HCT116 (cell line): ENCODE measurements at regions not wholly inside any gene's neighbourhood (a gene's known extent, or its start where the extent isn't known, plus 50 kb on each side); places are given as distances from the start of the nearest gene placed in this dataset.

Source experiments
- ATAC-seq: fragments of 200-7000 bp; cut with Tn5 transposase; 2 replicates; pipeline ENCODE4 v1.9.1; 2020; ENCODE audit warnings: mild to moderate bottlenecking, moderate library complexity
- BruUV-seq: library from RNA; stranded (reverse); fragments of 400-500 nt; replicated peaks from 2 replicates; lab custom pipeline; 2021; lab: Mats Ljungman, UMichigan
- CTCF ChIA-PET: fragments of 300-600 bp; sonication (Branson Sonifier 250); formaldehyde crosslinking; loops from one replicate; lab custom pipeline; 2021; ENCODE audit warnings: antibody characterized with exemption; lab: Charles Lee
- POLR2A ChIA-PET: fragments of 300-600, 350-600 bp; sonication (Branson Sonifier 250); formaldehyde crosslinking; loops from one replicate; lab custom pipeline; 2021; ENCODE audit warnings: antibody characterized with exemption; lab: Charles Lee
- RAD21 ChIA-PET, 2 experiments: fragments of 300-600 bp; sonication (Branson Sonifier 250); formaldehyde crosslinking; loops; one replicate each; lab custom pipeline; 2023; ENCODE audit warnings: low total read pairs in 2 of 2; ENCODE audit not compliant: uncharacterized antibody in 2 of 2, unreplicated experiment in 2 of 2, low non-redundant PET in 1 of 2; lab: Charles Lee
- DNase-seq: peaks from one replicate; pipeline ENCODE4 v3.0.0-alpha.2; 2010; ENCODE audit warnings: low read depth, low spot score
- H2AFZ ChIP-seq: fragments of 200-600 bp; shearing (Covaris generic), sonication (generic); 2 replicates; pipeline ENCODE4 v1.6.1; 2017; ENCODE audit warnings: low read depth, mixed run types, mixed read lengths, antibody characterized with exemption, low read length; ENCODE audit not compliant: poor library complexity, severe bottlenecking
- H3K27ac ChIP-seq: 2 replicates; pipeline ENCODE4 v1.5.1; 2012; ENCODE audit warnings: low read depth, low read length
- H3K27me3 ChIP-seq: fragments of 200-600 bp; sonication (generic); 2 replicates; pipeline ENCODE4 v1.6.1; 2016; ENCODE audit warnings: mixed run types, low read length, mixed read lengths; ENCODE audit not compliant: insufficient read depth
- H3K36me3 ChIP-seq, 2 experiments: fragments of 200-500 bp in 1 of 2; fragments of 200-600 bp in 1 of 2; sonication (Bioruptor generic) in 1 of 2; sonication (generic) in 1 of 2; 2 replicates each; pipeline versions ENCODE4 v1.5.1 to v1.6.1; 2014 to 2016; ENCODE audit warnings: low read length in 2 of 2, inconsistent platforms in 1 of 2, mixed read lengths in 1 of 2, mixed run types in 1 of 2; ENCODE audit not compliant: insufficient read depth in 2 of 2, control insufficient read depth in 1 of 2
- H3K4me1 ChIP-seq, 2 experiments: fragments of 200-600 bp in 1 of 2; sonication (generic) in 1 of 2; 2 replicates each; pipeline versions ENCODE4 v1.5.1 to v1.6.1; 2012 to 2017; ENCODE audit warnings: low read length in 2 of 2, inconsistent platforms in 1 of 2, mild to moderate bottlenecking in 1 of 2, mixed read lengths in 1 of 2, mixed run types in 1 of 2, moderate library complexity in 1 of 2; ENCODE audit not compliant: insufficient read depth in 2 of 2, control insufficient read depth in 1 of 2
- H3K4me2 ChIP-seq: fragments of 200-600 bp; sonication (generic); 2 replicates; pipeline ENCODE4 v1.6.1; 2017; ENCODE audit warnings: mixed run types, low read length, mixed read lengths
- H3K4me3 ChIP-seq, 2 experiments: fragments of 200-600 bp in 1 of 2; sonication (generic) in 1 of 2; replicated peaks in 1 of 2; 2 replicates each; pipeline ENCODE4 v1.5.1; 2011 to 2016; ENCODE audit warnings: low read length in 2 of 2, control low read depth in 1 of 2, low read depth in 1 of 2, mild to moderate bottlenecking in 1 of 2, mixed read lengths in 1 of 2, mixed run types in 1 of 2
- H3K79me2 ChIP-seq: fragments of 200-600 bp; sonication (generic); 2 replicates; pipeline ENCODE4 v1.6.1; 2017; ENCODE audit warnings: mild to moderate bottlenecking, mixed run types, low read length, moderate library complexity, mixed read lengths; ENCODE audit not compliant: insufficient read depth
- H3K9ac ChIP-seq: fragments of 200-600 bp; sonication (generic); 2 replicates; pipeline ENCODE4 v1.6.1; 2016; ENCODE audit warnings: low read length, mixed read lengths
- H3K9me2 ChIP-seq: fragments of 200-600 bp; sonication (generic), shearing (Covaris generic); 2 replicates; pipeline ENCODE4 v1.6.1; 2017; ENCODE audit warnings: mixed run types, mild to moderate bottlenecking, moderate library complexity; ENCODE audit not compliant: insufficient read depth
- H3K9me3 ChIP-seq, 2 experiments: fragments of 200-500 bp in 1 of 2; fragments of 200-600 bp in 1 of 2; sonication (Bioruptor generic) in 1 of 2; sonication (generic) in 1 of 2; 2 replicates each; pipeline ENCODE4 v1.6.1; 2014 to 2017; ENCODE audit warnings: low read length in 2 of 2, mixed read lengths in 2 of 2, inconsistent platforms in 1 of 2, low read depth in 1 of 2, mild to moderate bottlenecking in 1 of 2, mixed run types in 1 of 2, moderate library complexity in 1 of 2; ENCODE audit not compliant: control insufficient read depth in 1 of 2, insufficient read depth in 1 of 2
- H4K20me1 ChIP-seq: fragments of 200-600 bp; sonication (generic), shearing (Covaris generic); 2 replicates; pipeline ENCODE4 v1.6.1; 2017; ENCODE audit warnings: mixed run types, mild to moderate bottlenecking, moderate library complexity; ENCODE audit not compliant: insufficient read depth
- ATF3 ChIP-seq: IDR thresholded peaks from 2 replicates; pipeline ENCODE4 v1.6.1; 2012
- CEBPB ChIP-seq: IDR thresholded peaks from 2 replicates; pipeline ENCODE4 v1.6.1; 2012; ENCODE audit warnings: low read depth
- ELF1 ChIP-seq: IDR thresholded peaks from 2 replicates; pipeline ENCODE4 v1.6.1; 2012; ENCODE audit warnings: low read depth, borderline replicate concordance
- EZH2 ChIP-seq: fragments of 200-600 bp; sonication (generic); IDR thresholded peaks from 2 replicates; pipeline ENCODE4 v1.6.1; 2017; ENCODE audit warnings: antibody characterized with exemption, mixed run types
- EZH2phosphoT487 ChIP-seq: fragments of 200-600 bp; IDR thresholded peaks from 2 replicates; pipeline ENCODE4 v1.6.1; 2018; ENCODE audit warnings: antibody characterized with exemption, borderline replicate concordance
- FOSL1 ChIP-seq: IDR thresholded peaks from 2 replicates; pipeline ENCODE4 v1.6.1; 2012; ENCODE audit warnings: low read depth
- MAX ChIP-seq: IDR thresholded peaks from 2 replicates; pipeline ENCODE4 v1.6.1; 2012
- POLR2A ChIP-seq: IDR thresholded peaks from 2 replicates; pipeline ENCODE4 v1.7.0; 2011; ENCODE audit warnings: borderline replicate concordance; ENCODE audit not compliant: insufficient read depth, insufficient read length; ENCODE audit errors: extremely low read depth
- REST ChIP-seq: IDR thresholded peaks from 2 replicates; pipeline ENCODE4 v1.6.1; 2012; ENCODE audit warnings: low read depth
- SIN3A ChIP-seq: IDR thresholded peaks from 2 replicates; pipeline ENCODE4 v1.6.1; 2012; ENCODE audit warnings: low read depth
- SRF ChIP-seq: IDR thresholded peaks from 2 replicates; pipeline ENCODE4 v1.6.1; 2012; ENCODE audit warnings: low read depth
- TCF7L2 ChIP-seq: IDR thresholded peaks from 2 replicates; pipeline ENCODE4 v1.7.0; 2011; ENCODE audit warnings: borderline replicate concordance, inconsistent platforms; ENCODE audit not compliant: insufficient read depth, insufficient read length; ENCODE audit errors: extremely low read depth
- ZBTB33 ChIP-seq: IDR thresholded peaks from 2 replicates; pipeline ENCODE4 v1.6.1; 2011; ENCODE audit warnings: mild to moderate bottlenecking, low read length, moderate library complexity; ENCODE audit not compliant: insufficient replicate concordance; ENCODE audit errors: extremely low read depth
- ZFX ChIP-seq: fragments of 450-650 bp; IDR thresholded peaks from 2 replicates; pipeline ENCODE4 v1.6.1; 2017
- ZNF274 ChIP-seq: fragments of 200-500 bp; sonication (Bioruptor generic); IDR thresholded peaks from 2 replicates; pipeline ENCODE4 v1.6.1; 2014; ENCODE audit warnings: mild to moderate bottlenecking, low read depth, low read length, inconsistent platforms
- intact Hi-C: fragments of 100-400 bp; cut with micrococcal nuclease; formaldehyde crosslinking; loops from 2 replicates; pipeline ENCODE4 v1.10.0; 2022

- ChIA-PET RAD21 (no interaction called here), CTCF (no interaction called here)
- no peak for ATAC-seq
- Histone ChIP-seq H3K36me3 (no peaks in the 10 kb centered on the region), H3K4me3 (no peak overlapping the region), H3K27me3 (no peaks in the 10 kb centered on the region), H4K20me1 (no peaks in the 10 kb centered on the region), H3K9me3 (no peaks in the 10 kb centered on the region), H3K4me2 (no peak overlapping the region), H3K9ac (no peak overlapping the region), H3K27ac (no peak overlapping the region), H3K4me1 (no peaks in the 10 kb centered on the region), H3K9me2 (no peaks in the 10 kb centered on the region)
- no TSS peak for BruUV-seq
- DNase-seq: no peak
- TF ChIP-seq ELF1 (no peak), SIN3A (no peak), SRF (no peak), CEBPB (no peak), EZH2 (no peak), REST (no peak), FOSL1 (no peak), EZH2phosphoT487 (no peak), ZBTB33 (no peak), MAX (no peak), TCF7L2 (no peak), ATF3 (no peak), ZFX (no peak), ZNF274 (no peak), POLR2A (no peak)
- TF ChIP-seq, all 23 proteins: peak for 0
- Histone ChIP-seq H3K79me2 (no peaks in the 10 kb centered on the region), H2AFZ (no peak overlapping the region)
- intact Hi-C loops: no loop called here
- POLR2A ChIA-PET: no interaction called here
These were observed 87.7 kb upstream of the MAGEA4 start for GRCh38 chrX:151825007-151825406.
